Suprapubic skin (tissue), 4 donors: ENCODE measurements at regions not wholly inside any gene's neighbourhood (a gene's known extent, or its start where the extent isn't known, plus 50 kb on each side); places are given as distances from the start of the nearest gene placed in this dataset.

Experiments used
- CTCF ChIP-seq, 2 donors: fragments of 200-600 bp in 1 of 2; fragments of 450-650 bp in 1 of 2; sonication (generic) in 1 of 2; IDR thresholded peaks; one replicate each; pipeline ENCODE4 v1.5.1; 2016 to 2019; ENCODE audit warnings: antibody characterized with exemption in 2 of 2, mild to moderate bottlenecking in 1 of 2, moderate library complexity in 1 of 2
- EP300 ChIP-seq: sonication (generic); formaldehyde crosslinking; IDR thresholded peaks from one replicate; pipeline ENCODE4 v1.6.1; 2017; ENCODE audit warnings: antibody characterized with exemption
- POLR2A ChIP-seq, 2 donors: fragments of 450-650 bp; IDR thresholded peaks; one replicate each; pipeline ENCODE4 v1.6.1; 2017; ENCODE audit warnings: antibody characterized with exemption in 2 of 2, mild to moderate bottlenecking in 2 of 2, moderate library complexity in 2 of 2
- POLR2AphosphoS5 ChIP-seq, 3 donors: sonication (generic); formaldehyde crosslinking; IDR thresholded peaks; one replicate each; pipeline ENCODE4 v1.6.1; 2017; ENCODE audit warnings: antibody characterized with exemption in 3 of 3

GRCh38 chr15:62365795-62366442 is 200.8 kb upstream of the C2CD4B start:
- TF ChIP-seq CTCF (IDR thresholded peaks at IDR 0.05) (no peak), POLR2A (IDR thresholded peaks at IDR 0.05) (no peak), POLR2AphosphoS5 (IDR thresholded peaks at IDR 0.05) (no peak), EP300 (no peak)
